HG03159 (cell line): ENCODE measurements at regions not wholly inside any gene's neighbourhood (a gene's known extent, or its start where the extent isn't known, plus 50 kb on each side); places are given as distances from the start of the nearest gene placed in this dataset.
"Not testable (repeated sequence)": the region's sequence is repeated elsewhere in the genome, so short reads cannot be mapped to it uniquely, and the experiment has no call there.

Experiments used
- ATAC-seq: cut with Tn5 transposase; IDR thresholded peaks from one replicate; pipeline ENCODE4 v1.9.1; 2021; ENCODE audit warnings: mild to moderate bottlenecking, moderate library complexity; ENCODE audit not compliant: unreplicated experiment

DNA sequence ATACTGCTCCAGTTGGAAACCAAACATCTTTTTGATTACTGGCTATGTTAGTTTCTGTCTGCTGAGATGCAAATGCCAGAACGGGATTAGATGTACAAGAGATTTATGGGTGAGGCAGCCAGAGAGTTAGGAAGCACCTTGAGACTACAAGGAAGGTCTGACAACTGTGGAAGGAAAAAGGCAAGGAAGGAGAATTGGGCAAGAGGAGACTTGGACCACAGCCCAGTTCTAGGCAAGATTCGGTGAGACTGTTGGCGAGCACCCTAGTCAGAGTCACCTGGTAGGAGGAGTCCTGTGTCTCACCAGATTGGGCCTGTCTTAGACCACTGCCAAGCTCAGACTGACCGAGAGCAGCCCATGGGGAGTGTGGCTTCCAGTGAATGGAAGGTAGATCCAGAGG, 91.8 kb upstream of the F13A1 start:
- no peak for ATAC-seq

DNA sequence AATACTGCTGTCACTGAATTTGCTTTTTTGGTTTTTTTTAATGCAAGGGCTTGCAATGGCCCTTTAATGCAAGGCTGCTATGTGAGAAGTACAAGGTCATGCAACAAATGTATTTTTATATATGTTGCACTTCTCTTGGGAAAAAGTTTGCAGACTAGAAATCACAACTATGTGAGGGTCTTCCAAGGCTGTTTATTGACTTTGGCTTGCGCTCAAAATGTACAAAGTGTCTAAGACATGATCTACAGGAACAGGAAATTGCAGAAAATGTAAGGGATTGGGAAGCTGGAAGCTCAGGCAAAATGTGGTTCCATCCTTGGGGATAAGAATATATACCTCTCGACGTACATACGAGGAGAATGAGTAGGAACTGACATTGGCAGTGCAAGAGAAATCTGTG, 92.2 kb upstream of the F13A1 start:
- ATAC-seq, result no peak

DNA sequence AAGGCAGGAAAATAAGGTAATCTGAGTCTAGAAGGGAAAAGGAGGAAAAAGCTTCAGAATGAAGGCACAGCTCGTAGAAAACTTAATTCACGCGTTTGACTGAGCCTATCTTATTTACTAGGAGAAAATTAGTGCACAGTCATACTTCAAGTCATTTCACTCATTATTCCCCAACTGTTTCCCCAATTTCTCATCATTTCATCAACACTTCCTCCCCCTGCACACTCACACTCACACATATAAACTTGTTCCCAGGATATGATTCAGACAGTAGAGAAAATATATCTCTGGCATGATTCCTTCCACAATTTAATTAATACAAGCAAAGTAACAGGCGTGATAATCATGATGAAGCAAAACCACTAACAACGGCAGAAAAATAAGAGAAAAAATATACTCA, 94.5 kb upstream of the F13A1 start:
- ATAC-seq, result no peak

DNA sequence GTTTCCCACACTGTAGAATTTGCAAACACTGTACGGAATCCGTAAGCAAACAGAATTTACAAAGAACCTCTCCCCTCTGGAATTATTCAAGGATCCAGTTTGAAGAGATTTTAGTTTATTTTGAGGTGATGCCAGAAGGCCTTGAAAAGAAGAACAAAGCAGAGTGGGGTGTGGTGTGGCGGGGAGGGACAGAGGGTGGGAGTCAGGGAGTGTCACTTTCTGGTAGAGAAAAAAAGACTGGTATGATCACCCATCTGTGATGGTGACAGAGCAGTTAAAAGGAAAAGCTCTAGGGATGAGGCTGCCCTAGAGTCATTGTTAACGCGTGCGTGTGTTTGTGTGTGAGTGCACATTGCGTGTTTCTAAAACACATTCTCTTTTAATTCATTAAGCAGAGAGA, 97.0 kb upstream of the F13A1 start:
- no peak for ATAC-seq

DNA sequence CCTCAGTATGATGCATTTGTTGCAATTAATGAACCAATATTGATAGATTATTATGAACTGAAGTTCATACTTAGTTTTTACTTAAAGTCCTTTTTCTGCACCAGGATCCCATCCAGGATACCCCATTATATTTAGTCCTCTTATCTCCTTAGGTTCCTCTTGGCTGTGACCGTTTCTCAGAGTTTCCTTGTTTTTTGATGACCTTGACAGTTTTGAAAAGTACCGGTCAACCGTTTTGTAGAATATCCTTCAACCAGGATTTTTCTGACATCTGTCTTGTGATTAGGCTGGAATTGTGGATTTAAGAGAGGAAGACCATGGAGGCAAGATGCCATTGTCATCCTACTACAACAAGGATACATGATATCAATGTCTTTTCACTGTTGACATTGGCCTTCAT, 98.0 kb upstream of the F13A1 start:
- no peak for ATAC-seq

DNA sequence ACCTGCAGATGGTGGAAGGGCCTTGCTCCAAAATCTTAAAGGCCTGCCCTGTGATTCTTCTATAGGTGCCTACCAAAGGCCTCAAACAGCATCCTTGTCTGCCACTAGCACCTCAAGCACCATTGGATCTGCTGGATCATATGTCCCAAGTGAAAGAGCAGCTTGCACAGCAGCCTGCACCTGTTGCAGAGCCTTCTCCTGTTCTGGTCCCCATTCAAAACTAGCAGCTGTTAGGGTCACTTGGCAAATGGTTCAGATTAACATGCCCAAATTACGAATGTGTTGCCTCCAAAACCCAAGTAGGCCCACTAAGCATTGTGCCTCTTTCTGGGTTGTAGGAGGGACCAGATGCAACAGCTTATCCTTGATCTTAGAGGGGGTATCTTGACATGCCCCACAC, 99.6 kb upstream of the F13A1 start:
- no peak for ATAC-seq

DNA sequence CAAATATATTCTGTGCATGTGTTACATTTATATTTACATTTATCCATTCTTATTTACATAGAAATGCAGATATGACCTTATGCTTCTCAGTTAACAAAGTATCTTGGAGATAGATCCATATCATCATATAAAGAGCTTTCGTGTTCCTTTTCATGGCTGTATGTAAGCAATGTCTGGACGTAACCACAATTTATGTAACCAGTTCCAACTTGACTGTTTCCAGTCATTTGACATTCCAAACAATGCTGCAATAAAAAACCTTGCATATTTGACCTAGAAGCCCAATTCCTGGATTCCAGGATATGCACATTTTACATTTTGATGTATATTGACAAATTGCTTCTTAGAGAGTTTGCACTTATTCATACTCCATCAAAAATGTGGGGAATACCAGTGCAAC, 113.7 kb upstream of the F13A1 start:
- no peak for ATAC-seq

DNA sequence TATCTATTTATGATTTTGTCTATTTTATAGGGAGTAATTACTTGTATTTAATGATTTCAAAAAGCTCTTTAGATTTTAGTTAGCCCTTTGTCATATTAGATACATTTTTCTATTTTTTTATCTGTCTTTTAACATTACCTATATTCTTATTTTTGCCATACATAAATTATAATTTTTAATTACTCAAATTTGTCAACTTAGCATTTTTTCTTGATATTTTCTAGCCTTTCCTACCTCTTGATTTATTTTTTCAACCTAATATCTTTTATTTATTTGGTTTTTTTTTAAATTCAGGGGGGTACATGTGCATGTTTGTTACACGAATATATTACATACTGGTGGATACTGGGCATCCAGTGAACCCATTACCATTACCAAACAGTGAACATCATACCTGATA, 114.3 kb upstream of the F13A1 start:
- ATAC-seq, result no peak

DNA sequence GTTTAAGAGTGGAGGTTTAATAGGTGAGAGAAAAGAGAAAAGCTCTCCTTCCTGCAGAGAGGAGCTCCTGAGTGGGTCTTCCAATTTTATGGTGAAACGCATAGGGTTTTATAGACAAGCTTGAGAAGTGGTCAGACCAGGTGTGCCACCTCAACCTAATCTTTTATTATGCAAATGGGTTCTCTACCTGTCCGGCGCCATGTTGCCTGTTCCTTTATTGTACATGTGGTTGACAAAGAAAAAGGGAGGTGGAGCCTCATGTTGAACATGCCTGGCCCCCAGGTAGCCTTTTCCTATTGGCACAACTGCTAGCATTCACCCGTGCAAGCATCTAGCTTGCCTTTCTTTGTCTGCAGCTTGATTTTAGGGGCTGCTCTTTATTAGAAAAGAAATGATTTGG, 115.9 kb upstream of the F13A1 start:
- ATAC-seq, result no peak

DNA sequence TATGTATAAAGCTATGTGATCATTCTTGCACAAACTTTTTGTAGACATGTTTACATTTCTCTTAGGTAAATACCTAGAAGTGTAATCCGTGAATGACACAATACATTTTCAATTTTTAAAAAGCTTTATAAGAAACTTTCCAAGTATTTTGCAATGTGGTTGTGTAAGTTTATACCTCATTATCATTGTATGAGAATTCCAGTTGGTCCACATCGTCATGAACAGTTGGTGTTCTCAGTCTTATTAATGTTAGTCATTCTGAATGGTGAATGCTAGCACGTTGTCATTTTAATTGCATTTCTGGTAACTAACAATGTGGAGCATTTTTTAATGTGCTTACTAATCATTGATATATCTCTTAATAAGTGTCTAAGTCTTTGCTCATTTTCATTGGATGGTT, 116.5 kb upstream of the F13A1 start:
- no peak for ATAC-seq

DNA sequence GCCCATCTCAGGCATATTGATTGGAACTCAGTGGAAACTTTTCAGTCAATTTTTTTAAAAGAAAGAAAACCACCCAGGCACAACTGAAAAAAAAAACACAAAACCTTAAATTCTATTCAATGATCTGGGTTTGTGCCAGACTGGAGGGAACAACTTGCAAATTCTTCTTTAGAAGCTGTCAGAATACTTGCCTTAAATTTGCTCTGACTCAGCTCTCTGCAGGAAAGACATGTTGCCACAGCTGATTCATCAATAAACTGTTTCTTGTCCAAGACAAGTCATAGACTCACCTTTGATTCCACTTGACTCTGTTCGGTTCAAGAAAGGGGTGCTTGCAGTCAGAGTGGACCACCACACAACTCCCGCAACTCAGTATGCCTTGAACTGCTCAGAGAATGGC, 117.8 kb upstream of the F13A1 start:
- ATAC-seq, result no peak

DNA sequence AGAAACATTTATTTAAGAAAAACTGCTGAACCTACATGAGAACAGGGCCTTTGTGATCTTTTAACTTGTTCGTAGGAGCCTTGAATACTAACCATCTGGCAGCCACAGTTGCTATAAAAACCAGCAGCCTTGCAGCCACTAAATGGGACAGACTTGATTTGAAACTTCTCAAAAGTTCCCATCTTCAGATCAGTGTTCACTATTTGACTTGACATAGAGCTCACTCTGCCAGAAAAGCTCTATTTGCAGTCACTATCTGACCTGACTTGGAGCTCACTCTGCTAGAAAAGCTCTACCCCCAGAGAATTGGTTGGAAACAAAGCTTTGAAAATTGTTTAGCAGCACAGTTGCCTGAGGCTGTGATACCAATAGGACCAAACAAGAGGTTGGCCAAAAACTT, 119.3 kb upstream of the F13A1 start:
- no peak for ATAC-seq

DNA sequence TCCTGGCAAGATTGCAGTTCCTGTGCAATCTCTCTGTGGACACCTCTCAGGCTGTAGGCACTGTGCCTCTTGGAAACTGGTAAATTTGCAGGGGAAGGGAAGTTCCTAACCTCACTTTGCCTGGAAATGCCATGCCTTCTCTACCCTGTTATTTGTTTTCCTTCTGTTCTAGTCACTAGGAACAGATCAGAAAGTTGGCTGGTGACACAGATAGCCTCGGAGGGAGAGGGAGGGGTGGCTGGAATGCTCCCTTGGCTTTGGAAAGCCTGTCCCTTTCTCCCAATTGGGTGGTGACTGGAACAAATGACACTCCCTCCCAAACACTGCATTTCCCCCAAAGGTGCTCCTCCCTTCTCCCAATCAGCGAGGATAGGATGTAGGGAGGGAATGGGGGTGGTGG, 131.5 kb upstream of the F13A1 start:
- ATAC-seq, result no peak

DNA sequence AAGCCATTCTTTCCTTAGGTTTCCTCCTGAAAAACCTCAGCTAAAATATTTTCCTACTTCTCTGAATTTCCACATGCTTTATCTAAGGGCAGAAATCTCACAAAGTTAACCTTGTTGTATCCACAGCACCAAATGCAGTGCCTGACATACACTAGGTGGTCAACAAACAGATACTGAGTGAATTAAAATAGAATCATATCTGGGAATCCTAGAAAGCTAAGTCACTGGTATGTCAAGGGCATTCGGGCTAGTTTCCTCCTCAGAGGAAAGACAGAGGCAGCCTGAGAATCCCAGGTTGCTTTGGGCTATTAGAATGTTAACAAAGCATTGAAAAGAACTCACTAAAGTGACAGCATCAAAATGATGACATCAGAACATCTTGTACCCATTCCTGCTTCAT, 132.7 kb upstream of the F13A1 start:
- ATAC-seq, result no peak

DNA sequence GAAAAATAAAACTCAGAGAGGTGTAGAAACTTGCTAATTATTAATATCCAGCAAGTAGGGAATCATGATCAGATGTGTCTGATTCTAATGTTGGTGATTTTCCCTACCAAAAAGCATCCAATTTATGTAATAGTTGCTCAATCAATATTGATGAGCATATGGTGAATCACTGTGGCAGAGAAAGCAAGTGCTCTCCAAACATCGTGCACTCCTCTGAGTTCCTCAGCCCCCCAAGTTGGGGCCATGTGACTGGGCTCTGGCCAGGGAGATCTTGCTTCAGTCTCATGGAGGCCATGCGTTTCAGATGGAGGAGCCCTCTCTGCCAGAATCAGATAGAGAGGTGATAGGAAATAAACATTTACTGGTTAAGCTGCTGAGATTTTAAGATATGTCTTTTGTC, 133.2 kb upstream of the LY86 start:
- no peak for ATAC-seq

DNA sequence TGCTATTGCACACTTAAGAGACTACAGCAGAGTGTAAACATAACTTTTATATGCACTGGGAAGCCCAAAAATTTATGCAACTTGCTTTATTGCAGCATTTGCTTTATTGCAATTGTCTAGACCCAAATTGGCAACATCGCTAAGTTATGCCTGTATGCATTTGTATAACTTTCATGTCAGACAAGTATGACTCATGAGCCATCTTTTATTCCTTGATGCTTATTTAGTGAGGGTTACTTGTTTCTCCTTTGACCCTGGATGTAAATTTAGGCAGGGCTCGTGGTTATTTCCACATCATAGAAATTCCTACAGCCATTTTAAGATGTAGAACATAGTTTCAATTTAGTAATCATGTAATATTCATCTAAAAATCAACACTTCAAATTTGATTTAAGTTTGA, 130.3 kb upstream of the LY86 start:
- no peak for ATAC-seq

DNA sequence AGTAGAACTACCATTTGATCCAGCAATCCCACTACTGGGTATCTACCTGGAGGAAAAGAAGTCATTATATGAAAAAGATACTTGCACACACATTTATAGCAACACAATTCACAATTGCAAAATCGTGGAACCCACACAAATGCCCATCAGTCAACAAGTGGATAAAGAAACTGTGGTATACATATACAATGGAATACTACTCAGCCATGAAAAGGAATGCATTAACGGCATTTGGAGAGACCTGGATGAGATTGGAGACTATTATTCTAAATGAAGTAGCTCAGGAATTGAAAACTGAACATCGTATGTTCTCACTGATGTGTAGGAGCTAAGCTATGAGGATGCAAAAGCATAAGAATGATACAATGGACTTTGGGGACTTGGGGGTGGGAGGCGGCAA, 128.6 kb upstream of the LY86 start:
- not testable (repeated sequence) for ATAC-seq

DNA sequence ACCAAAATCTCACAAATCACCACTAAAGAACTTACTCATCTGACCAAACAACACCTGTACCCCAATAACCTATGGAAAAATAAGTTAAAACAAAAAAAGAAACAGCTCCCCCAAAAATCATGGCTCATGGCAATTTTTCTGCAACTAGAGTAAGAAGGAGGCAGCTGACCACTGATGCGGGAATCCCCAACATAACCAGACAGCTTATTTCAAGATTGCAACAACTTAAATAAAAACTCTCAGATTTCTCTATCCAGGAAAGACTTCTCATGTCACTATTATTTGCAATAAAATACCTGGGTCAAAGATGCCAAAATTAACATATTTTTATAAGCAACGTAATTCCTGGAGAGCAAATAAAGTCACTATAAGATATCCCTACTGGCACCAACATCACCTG, 128.1 kb upstream of the LY86 start:
- ATAC-seq, result no peak

DNA sequence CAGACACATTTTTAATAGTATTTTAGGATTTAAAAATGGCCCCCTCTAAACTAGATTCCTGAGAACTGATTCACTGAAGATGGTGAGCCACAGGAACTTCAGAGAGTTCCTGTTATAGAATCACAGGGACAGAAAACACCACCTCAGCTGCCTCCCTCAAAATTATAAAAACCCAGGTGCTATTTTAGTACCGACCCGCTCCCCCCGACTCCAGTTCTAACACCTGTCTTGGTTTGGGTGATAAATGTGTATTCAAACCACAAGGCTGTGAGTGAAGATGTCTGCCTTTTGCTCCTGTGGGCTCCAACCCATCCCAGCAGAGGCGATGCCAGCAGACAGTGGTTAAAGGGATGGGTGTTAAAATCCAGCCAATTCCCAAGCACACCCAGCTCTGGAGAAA, 127.4 kb upstream of the LY86 start:
- no peak for ATAC-seq

DNA sequence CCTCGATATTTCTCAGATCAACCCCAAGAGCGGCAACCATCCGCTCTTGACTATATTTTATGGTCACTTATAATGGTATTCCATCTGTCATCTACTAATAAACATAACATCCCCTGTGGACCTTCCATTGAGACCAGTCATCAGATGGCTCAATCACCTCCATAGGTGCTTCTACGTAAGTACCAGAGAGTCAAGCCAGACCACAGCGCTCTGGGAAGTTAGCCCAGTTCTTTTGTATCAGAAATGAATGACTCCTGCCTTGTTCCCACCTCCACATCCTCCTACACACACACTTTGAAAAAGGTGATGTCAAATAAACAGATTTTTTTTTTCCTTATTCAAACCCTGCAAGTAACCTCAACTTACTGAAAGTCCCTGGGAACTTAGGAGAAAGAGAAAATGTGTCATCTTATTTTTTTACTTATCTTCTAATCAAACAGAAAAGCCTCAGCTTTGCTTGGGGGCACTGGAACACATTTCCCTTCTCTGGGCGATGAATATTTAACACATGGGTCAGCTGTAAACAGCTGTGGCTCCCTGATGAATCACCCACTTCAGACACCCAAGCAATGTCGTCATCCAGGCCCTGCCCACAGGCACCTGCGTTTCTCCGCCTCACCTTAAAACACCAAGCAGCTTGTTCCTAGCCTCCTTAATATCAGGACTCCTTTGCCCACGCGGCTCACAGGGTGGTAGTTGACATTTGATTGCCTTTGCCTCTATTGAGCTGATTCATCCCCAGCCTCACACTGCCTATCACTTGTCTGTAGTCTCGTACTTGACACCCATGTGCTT, 121.4 kb upstream of the LY86 start:
- ATAC-seq, result no peak

DNA sequence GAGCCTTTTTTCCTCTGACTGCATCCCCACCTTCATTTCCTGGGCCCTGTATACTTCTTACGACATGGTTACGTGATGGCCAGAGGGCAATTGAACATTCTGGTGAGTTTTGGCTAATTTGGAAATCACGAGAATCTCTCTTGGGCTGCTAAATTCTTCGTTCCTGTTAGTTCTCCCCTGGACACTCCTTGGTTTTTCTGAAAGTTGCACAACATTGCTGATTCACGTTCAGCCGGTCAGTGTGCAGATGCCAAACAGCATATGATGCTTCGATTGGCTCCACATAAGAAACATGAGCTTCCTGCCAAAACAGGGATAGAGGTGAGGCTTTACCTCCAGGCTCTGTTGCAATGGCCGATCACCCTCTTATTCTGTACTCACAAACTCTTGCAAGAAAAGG, 119.4 kb upstream of the LY86 start:
- ATAC-seq, result no peak

DNA sequence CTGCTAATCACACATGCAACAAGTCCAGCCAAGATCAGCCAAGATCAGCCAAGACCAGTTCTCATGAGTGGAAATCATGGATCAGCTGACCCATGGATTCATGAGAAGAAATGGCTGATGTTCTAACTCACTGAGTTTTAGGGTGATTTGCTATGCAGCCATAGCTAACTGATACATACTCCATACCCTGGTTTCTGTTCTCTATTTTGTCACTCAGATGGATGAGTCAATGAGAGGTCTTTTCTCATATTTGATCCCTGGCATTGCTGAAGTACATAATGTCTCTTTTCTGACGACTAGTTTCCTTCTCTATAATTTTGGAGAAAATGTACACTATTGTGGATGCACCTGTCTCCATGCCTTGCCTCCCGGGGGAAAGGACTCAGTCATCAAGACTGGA, 118.4 kb upstream of the LY86 start:
- no peak for ATAC-seq

DNA sequence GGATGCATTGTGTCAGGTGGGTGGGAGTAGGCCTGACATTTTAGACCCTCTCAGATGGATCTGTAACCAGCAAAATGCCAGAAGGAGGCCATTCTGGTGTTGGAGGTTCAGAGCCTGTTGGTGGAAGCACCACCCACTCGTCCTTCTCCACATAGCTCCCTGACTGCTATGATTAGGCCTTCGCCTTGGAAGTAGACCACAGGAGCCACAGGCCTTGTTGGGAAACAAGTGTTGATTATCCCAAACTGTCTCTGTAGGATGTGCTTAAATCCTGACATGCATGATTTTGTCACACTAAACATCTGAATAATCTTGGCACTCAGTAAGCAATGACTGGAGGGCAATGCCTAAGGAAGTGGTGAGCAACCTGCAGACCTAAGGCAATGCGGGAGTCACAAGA, 117.2 kb upstream of the LY86 start:
- no peak for ATAC-seq
